GM18517 (cell line): ENCODE measurements at regions not wholly inside any gene's neighbourhood (a gene's known extent, or its start where the extent isn't known, plus 50 kb on each side); places are given as distances from the start of the nearest gene placed in this dataset.

Experiments used
- ATAC-seq: cut with Tn5 transposase; IDR thresholded peaks from one replicate; pipeline ENCODE4 v1.9.1; 2021; ENCODE audit warnings: mild to moderate bottlenecking, moderate library complexity; ENCODE audit not compliant: unreplicated experiment

- no peak for ATAC-seq
These were observed 718.8 kb upstream of the SGCG start for GRCh38 chr13:22461854-22462490.

- no peak for ATAC-seq
These were observed 717.7 kb upstream of the SGCG start for GRCh38 chr13:22463089-22463488.

- no peak for ATAC-seq
These were observed 712.7 kb upstream of the SGCG start for GRCh38 chr13:22468045-22468444.

GRCh38 chr13:22468824-22469223 is 712.0 kb upstream of the SGCG start:
- no peak for ATAC-seq

GRCh38 chr13:22469452-22469851 is 711.3 kb upstream of the SGCG start:
- no peak for ATAC-seq

GRCh38 chr13:22470075-22470474 is 710.7 kb upstream of the SGCG start:
- no peak for ATAC-seq

GRCh38 chr13:22482496-22483000 is 698.2 kb upstream of the SGCG start:
- ATAC-seq: no peak

GRCh38 chr13:22483276-22483675 is 697.5 kb upstream of the SGCG start:
- no peak for ATAC-seq

- ATAC-seq: no peak
These were observed 694.3 kb upstream of the SGCG start for GRCh38 chr13:22486490-22486889.

GRCh38 chr13:22487932-22488331 is 692.8 kb upstream of the SGCG start:
- no peak for ATAC-seq

GRCh38 chr13:22489771-22490170 is 691.0 kb upstream of the SGCG start:
- ATAC-seq: no peak

GRCh38 chr13:22495819-22496218 is 685.0 kb upstream of the SGCG start:
- no peak for ATAC-seq

GRCh38 chr13:22496803-22497508 is 683.8 kb upstream of the SGCG start:
- no peak for ATAC-seq

- no peak for ATAC-seq
These were observed 682.6 kb upstream of the SGCG start for GRCh38 chr13:22497991-22498780.

- ATAC-seq: no peak
These were observed 680.9 kb upstream of the SGCG start for GRCh38 chr13:22499919-22500318.

- ATAC-seq: no peak
These were observed 675.3 kb upstream of the SGCG start for GRCh38 chr13:22505489-22505888.

- ATAC-seq: no peak
These were observed 674.6 kb upstream of the SGCG start for GRCh38 chr13:22506096-22506691.

- no peak for ATAC-seq
These were observed 663.2 kb upstream of the SGCG start for GRCh38 chr13:22517544-22517943.

GRCh38 chr13:22536851-22537250 is 643.9 kb upstream of the SGCG start:
- ATAC-seq: no peak

GRCh38 chr13:22538400-22538799 is 642.4 kb upstream of the SGCG start:
- ATAC-seq: no peak

- no peak for ATAC-seq
These were observed 631.7 kb upstream of the SGCG start for GRCh38 chr13:22549126-22549525.
